ENCODE measurements at regions not wholly inside any gene's neighbourhood (a gene's known extent, or its start where the extent isn't known, plus 50 kb on each side); places are given as distances from the start of the nearest gene placed in this dataset.
A peak's percentile ranks its signal among the peaks of the same experiment; 100 is the strongest.

- no peak for DNase-seq (ENCODE audit: low read depth)
- H3K4me3 ChIP-seq (ENCODE audit: low read depth, low read length) = no peak overlapping the region
- TF ChIP-seq CTCF (conservative IDR thresholded peaks at IDR 0.05; ENCODE audit: low read depth, low read length) = no peak
Measured at GRCh38 chr5:89694026-89694550, 715.5 kb downstream of the CETN3 start.

GRCh38 chr5:89690331-89690730, 719.2 kb downstream of the CETN3 start:
- no peak for DNase-seq (ENCODE audit: low read depth)
- no peak for TF ChIP-seq CTCF (conservative IDR thresholded peaks at IDR 0.05; ENCODE audit: low read depth, low read length)

GRCh38 chr5:89686081-89686765, 723.3 kb downstream of the CETN3 start:
- no peak for TF ChIP-seq CTCF (conservative IDR thresholded peaks at IDR 0.05; ENCODE audit: low read depth, low read length)
- H3K4me3 ChIP-seq (ENCODE audit: low read depth, low read length) = no peak overlapping the region
- DNase-seq (ENCODE audit: low read depth) = peak; percentile 12

More at GRCh38 chr5:89690331-89690730, 719.2 kb downstream of the CETN3 start:
- no peak overlapping the region for H3K4me3 ChIP-seq (ENCODE audit: low read depth, low read length)

- DNase-seq (ENCODE audit: low read depth) = no peak
- TF ChIP-seq CTCF (conservative IDR thresholded peaks at IDR 0.05; ENCODE audit: low read depth, low read length) = no peak
- no peak overlapping the region for H3K4me3 ChIP-seq (ENCODE audit: low read depth, low read length)
Measured at GRCh38 chr5:89676634-89677033, 732.9 kb downstream of the CETN3 start.

- TF ChIP-seq CTCF (conservative IDR thresholded peaks at IDR 0.05; ENCODE audit: low read depth, low read length) = no peak
- DNase-seq (ENCODE audit: low read depth) = no peak
- H3K4me3 ChIP-seq (ENCODE audit: low read depth, low read length) = no peak overlapping the region
Measured at GRCh38 chr5:89673019-89673418, 736.5 kb downstream of the CETN3 start.

- H3K4me3 ChIP-seq (ENCODE audit: low read depth, low read length) = no peak overlapping the region
- DNase-seq (ENCODE audit: low read depth) = no peak
- TF ChIP-seq CTCF (conservative IDR thresholded peaks at IDR 0.05; ENCODE audit: low read depth, low read length) = no peak
Measured at GRCh38 chr5:89668821-89669220, 740.7 kb downstream of the CETN3 start.

GRCh38 chr5:89662499-89662898, 747.1 kb downstream of the CETN3 start:
- no peak overlapping the region for H3K4me3 ChIP-seq (ENCODE audit: low read depth, low read length)
- no peak for TF ChIP-seq CTCF (conservative IDR thresholded peaks at IDR 0.05; ENCODE audit: low read depth, low read length)
- DNase-seq (ENCODE audit: low read depth) = no peak
